A204.1 (cell line): ENCODE measurements at regions not wholly inside any gene's neighbourhood (a gene's known extent, or its start where the extent isn't known, plus 50 kb on each side); places are given as distances from the start of the nearest gene placed in this dataset.
"Not testable (repeated sequence)": the region's sequence is repeated elsewhere in the genome, so short reads cannot be mapped to it uniquely, and the experiment has no call there.

Experiments
- FAIRE-seq: peaks from 2 replicates; lab custom pipeline; 2012; peaks lifted over from hg19 to GRCh38; lab: Jason Lieb, UNC

GRCh38 chr10:84634636-84635035 is 306.2 kb downstream of the CCSER2 start:
- FAIRE-seq, result no peak

- FAIRE-seq, result not testable (repeated sequence)
These were observed 322.2 kb downstream of the CCSER2 start for GRCh38 chr10:84650628-84651027.

DNA sequence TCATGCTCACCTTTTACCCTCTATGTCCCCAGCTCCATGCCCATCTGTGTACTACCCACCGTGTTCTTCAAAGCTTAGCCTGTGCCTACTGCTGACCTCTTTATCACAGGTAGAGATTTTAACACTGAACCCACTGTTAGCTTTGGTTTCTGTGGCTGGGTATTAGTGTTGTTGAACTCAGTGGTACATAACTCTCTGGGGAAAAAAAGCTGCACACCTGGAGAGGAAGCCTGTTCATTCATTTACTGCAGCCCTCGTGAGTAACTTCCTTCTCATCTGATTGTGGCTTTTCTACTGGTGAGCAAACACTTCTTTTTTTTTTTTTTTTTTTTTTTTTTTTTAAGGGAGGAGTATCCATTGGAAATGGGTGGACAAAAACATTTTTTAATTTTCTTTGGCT is 326.3 kb downstream of the CCSER2 start:
- no peak for FAIRE-seq

- no peak for FAIRE-seq
These were observed 330.6 kb downstream of the CCSER2 start for GRCh38 chr10:84659027-84659426.

DNA sequence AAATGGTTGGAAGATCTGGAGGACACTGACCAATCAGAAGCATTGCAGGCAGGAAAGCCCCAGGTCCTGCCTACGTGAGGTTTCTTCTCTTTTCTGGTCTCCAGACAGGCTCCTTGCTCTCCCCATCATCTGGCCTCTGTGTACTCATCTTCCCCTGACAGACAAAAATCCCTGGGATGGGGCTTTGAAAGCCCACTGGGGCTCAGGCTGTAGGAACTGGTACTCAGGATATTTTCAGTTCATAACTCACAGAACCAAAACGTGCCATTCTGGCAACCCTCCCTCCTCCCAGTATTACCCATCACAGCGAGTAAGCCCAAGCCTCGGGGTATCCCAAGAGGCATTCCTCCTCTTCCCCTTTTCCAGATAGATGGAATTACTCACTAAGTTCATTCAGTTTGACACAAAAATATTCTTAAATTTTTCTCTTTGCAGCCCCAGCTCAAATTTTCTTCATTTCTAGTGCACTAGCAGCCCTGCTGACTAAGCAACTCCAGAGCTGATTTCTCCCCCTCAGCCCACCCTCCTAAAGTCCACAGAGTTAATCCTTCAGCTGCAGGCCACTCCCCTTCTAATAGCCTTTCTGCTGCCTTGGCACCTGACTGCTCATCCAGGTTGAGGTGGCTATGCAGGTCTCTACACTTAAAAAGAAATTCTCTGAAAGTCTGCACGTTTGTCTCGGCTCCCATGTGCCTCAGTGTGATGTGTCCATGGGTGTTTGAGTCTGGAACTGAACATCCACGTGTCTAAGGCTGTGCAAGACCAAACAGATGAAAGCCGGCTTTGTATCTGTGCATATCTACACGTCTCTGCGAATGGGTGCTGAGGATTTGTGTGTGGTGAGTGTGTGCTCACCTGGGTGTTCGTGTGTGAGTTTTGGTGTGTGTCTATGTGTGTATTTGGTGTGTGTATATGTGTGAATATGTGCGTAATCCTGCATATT is 331.4 kb downstream of the CCSER2 start:
- FAIRE-seq, result no peak

DNA sequence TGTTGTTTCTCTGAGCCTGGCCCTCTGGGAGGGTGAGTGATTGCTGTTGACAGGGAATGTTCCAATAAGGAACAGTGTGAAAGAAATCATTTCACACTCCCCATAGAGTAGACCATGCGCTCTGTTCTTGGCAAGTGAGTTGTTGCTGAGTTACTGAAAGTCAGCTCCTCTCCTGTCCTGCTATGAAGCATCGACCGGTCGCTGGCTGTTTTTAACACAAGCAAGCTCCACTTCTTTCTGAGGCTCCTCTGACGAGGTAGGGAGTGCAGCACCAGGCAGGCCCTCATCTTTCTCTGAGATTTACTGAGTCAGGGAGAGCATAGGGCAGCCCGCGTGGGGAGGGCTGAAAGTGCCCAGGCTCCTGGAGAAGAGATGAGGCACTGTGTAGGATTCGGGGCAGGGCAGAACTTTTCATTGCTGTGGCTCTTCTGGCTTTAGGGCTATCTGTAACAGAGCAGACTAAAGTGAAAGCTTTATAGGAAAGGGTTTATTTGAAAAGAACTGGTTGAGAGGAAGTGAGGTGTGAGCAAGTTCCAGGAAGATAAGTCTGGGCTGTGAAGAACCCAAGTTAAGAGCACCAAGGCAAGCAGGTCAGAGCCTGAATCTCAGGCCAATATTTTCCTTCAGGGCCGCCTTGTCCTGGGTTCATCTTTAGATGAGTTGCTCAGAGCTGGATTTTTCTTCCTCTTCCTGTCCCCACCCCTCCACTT is 332.2 kb downstream of the CCSER2 start:
- no peak for FAIRE-seq

DNA sequence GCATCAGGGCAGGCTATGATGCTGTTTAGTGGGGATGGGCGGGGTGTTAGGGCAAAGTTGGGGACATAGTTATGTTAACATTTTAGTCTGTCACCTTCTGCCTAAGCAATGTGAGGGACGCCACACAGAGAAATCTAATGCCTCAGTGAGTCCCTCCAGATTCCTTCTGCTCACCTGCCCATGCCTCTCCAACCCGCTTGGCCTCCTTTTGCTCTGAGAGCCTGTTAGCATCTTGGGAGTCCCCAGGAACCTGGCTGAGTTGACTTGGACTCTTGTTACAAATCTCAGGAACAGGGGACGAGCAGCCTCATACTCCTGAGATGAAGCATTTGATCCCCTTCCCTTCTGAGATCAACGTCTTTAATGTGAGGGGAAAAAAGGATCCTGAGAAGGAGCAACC is 336.8 kb downstream of the CCSER2 start:
- no peak for FAIRE-seq

GRCh38 chr10:84665883-84666463 is 337.6 kb downstream of the CCSER2 start:
- no peak for FAIRE-seq

DNA sequence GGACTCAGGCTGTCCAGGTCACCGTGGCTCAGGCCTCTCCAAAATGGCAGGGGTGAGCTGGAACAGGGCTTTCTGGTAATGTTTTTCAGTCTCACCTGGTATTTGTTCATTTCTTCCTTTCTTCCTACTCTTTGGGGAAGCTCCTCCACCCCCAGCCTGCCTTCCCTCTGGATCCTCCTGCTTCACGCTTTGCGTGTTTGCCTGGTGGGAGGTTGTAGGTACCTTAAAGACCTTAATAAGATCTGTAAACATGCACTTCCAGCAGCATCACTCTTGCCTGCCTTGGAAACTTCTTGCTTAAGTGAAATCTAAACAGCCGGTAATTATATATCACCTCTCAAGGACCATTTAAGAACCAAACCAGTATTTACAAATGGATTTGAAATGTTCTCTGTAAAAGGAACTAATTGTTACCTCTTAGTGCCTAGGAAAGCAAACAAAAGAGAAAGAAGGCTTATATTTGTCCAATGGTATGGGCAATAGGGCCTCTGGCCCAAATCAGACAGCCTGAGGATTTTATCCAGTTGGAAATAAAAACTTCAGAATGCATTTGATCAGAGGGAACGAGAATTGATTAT is 339.9 kb downstream of the CCSER2 start:
- no peak for FAIRE-seq

- no peak for FAIRE-seq
These were observed 346.7 kb downstream of the CCSER2 start for GRCh38 chr10:84675060-84675459.

- FAIRE-seq, result no peak
These were observed 348.1 kb downstream of the CCSER2 start for GRCh38 chr10:84676536-84676935.

DNA sequence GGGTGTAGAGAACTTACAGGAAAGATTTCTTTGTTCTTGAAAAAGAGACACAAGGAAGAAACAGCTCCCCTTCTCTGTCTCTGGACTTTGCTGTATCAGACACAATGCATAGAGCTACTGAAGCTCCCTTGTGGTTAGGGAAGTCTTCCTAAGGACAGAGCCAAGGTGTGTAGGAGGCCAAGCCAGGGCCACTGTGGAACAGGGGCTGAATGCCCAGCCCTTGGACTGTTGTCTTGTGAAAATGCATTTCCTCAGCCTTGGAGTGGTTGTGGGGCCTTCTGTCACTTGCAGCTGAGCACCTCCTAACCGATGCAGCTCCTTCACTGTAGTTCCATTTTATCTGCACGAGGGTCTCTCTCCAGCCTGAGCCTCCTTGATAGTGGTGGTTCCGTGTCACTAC is 353.4 kb downstream of the CCSER2 start:
- no peak for FAIRE-seq

GRCh38 chr10:84683550-84683949 is 355.2 kb downstream of the CCSER2 start:
- no peak for FAIRE-seq

DNA sequence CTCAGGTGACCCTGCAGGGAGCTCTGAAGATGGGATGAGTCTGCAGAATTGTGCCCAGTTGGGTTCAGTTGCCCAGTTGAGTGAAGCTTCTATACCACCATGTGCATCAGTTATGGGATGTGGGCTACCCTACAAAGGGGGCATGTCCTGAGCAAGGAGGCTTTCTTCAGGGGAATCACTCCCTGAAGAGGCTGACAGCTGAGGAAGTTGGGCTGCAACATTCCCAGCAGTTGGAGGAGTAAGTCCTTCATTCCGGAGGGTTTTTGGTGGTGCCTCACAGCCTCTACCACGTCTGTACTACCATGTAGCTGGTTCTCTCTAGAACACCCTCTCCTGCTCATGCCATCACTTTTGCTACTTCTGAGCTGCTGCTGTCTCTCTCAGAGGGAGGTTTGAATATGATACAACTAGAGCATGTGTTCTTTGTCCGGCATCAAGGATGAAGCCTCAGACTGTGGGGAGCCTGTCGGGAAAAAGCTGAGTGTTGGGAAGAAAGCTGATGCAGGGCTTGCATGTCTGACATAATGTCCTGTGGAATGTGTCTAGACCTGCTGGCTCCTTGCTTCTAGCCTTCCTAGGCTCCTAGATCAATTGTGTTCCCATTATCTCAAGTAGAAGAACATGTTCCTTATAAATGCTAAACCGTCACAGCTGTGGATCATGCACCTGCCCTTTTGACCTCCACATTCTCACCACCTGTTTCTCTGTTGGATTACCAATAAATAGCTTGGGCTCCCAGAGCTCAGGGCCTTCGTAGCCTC is 355.8 kb downstream of the CCSER2 start:
- FAIRE-seq, result no peak

- no peak for FAIRE-seq
These were observed 356.8 kb downstream of the CCSER2 start for GRCh38 chr10:84685047-84685660.

DNA sequence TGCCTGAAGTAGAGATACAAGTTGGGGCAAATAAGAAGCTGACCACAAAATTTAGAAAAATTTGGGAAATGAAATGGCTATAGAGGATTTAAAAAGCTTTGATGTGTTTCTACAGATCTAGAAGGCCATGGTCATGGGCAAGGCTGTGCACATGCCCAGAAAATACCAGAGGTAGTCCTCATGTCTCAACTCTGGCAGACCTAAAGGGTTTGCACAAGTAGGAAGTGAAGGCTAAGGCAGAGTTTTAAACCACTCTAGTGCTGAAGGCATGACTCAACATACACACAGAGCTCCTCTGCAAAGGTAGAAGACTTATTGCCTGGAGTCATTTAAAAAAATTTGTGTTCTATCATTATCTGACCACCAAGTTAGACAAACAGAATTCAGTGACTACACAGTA is 364.6 kb downstream of the CCSER2 start:
- no peak for FAIRE-seq

- FAIRE-seq, result no peak
These were observed 367.5 kb downstream of the CCSER2 start for GRCh38 chr10:84695902-84696301.

DNA sequence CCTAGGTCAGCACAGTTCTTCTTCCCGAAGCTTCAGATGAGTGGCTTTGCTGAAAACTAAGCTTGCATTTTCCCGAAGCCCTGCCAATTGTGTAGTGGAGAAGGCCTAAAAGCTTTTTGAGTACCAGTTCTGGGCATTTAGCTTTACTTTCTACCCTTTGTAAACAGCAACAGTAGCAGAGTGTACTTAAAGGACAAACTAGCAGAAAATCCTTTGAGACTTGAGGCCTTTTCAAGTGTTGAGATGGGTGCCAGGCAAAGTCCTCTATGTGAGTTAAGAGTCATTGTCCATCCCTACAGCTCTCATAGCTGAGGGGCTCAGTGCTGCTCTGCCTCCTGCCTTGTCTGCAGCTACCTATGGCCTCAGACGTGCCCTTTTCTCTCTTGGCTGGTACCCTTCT is 368.2 kb downstream of the CCSER2 start:
- FAIRE-seq, result no peak

DNA sequence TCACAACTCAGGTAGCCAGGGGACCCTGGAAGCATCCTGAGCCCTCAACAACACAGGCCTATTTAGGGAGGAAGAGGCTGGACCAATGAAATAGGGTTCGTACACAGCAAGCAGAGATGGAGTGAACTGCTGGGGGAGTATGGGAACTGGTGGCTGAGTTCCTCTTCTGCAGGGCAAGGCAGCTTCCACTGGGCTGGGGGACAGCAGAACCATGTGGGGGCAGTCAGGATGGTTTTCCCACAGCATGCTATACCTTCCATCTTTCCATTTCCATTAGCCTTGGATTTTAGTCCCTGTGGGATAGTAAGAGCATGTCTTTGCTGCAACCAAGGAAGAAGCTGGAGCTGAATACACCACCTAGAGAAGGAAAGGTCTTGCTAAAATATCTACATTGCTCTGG is 370.6 kb downstream of the CCSER2 start:
- no peak for FAIRE-seq

DNA sequence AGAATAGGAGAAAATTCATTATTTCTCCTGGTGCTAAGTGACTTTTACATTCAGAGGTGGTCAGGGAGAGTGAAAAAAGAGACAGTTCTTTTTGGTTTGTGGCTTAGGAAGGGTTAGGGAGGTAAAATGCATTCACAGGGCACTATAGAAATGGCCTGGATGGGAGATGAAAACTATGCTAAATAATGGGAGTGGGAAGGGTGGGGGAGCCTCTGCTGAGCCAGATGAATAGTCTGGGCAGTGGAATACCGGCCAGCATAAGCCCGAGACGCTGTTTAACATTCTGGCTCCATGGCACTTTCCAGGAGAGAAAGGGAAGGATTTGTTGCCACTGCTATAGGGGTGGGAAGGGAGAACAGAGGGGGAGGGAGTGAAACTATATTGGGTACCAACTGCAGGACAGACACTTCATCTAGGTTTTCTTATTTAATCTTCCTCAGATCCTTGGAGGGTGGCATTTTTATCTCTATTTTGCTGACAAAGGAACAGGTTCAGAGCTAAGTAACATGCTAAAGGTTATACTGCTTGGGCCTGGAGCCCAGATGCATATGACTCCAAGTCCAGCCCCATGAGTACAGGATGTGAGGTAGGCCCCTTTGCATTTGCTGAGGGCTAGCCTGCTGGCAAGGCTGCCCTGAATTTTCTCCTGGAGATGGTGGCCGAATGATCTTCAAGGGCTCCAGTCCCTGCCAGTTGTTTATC is 372.4 kb downstream of the CCSER2 start:
- FAIRE-seq, result no peak

- no peak for FAIRE-seq
These were observed 373.0 kb downstream of the CCSER2 start for GRCh38 chr10:84701370-84701720.
